Posterior vena cava (tissue), 2 donors: ENCODE measurements at regions not wholly inside any gene's neighbourhood (a gene's known extent, or its start where the extent isn't known, plus 50 kb on each side); places are given as distances from the start of the nearest gene placed in this dataset.
"Not testable (repeated sequence)": the region's sequence is repeated elsewhere in the genome, so short reads cannot be mapped to it uniquely, and the experiment has no call there.

Experiments used
- DNase-seq: peaks from one replicate; pipeline ENCODE4 v3.0.0-alpha.2; 2020; ENCODE audit warnings: low spot score
- intact Hi-C, 2 donors: fragments of 100-400 bp; cut with DNase I; formaldehyde crosslinking; loops; one replicate each; pipeline versions ENCODE4 v1.14.1 to v1.14.2; 2022 to 2023
- donor health status: DM: yes; HTN: yes; CAD: no.
- donor health status: DM: yes; HTN: yes; CAD: no.

GRCh38 chrX:40388441-40388840, 192.3 kb upstream of the ATP6AP2 start:
- intact Hi-C loops, result no loop called here
- no peak for DNase-seq

- DNase-seq, result not testable (repeated sequence)
Observed at GRCh38 chrX:40387869-40388268, 192.9 kb upstream of the ATP6AP2 start.

GRCh38 chrX:40387311-40387710, 193.5 kb upstream of the ATP6AP2 start:
- intact Hi-C loops, DNase-seq: not testable (repeated sequence)

More at GRCh38 chrX:40387869-40388268, 192.9 kb upstream of the ATP6AP2 start:
- intact Hi-C loops, result not testable (repeated sequence)

GRCh38 chrX:40385682-40386081, 195.1 kb upstream of the ATP6AP2 start:
- DNase-seq, result no peak
- intact Hi-C loops, result no loop called here

- DNase-seq, result no peak
- intact Hi-C loops, result no loop called here
Observed at GRCh38 chrX:40385256-40385655, 195.5 kb upstream of the ATP6AP2 start.

- intact Hi-C loops, result no loop called here
- no peak for DNase-seq
Observed at GRCh38 chrX:40383969-40384368, 196.8 kb upstream of the ATP6AP2 start.

- intact Hi-C loops, result no loop called here
- DNase-seq, result no peak
Observed at GRCh38 chrX:40383360-40383759, 197.4 kb upstream of the ATP6AP2 start.

GRCh38 chrX:40380655-40381488, 199.9 kb upstream of the ATP6AP2 start:
- intact Hi-C loops, result no loop called here
- DNase-seq, result no peak

- intact Hi-C loops, result no loop called here
- DNase-seq, result no peak
Observed at GRCh38 chrX:40377684-40378083, 203.1 kb upstream of the ATP6AP2 start.

GRCh38 chrX:40374486-40374885, 206.3 kb upstream of the ATP6AP2 start:
- intact Hi-C loops, result no loop called here
- DNase-seq, result no peak

GRCh38 chrX:40373641-40374040, 207.1 kb upstream of the ATP6AP2 start:
- DNase-seq, result no peak
- intact Hi-C loops, result no loop called here

GRCh38 chrX:40373025-40373424, 207.7 kb upstream of the ATP6AP2 start:
- no peak for DNase-seq
- intact Hi-C loops, result no loop called here

GRCh38 chrX:40371376-40371775, 209.4 kb upstream of the ATP6AP2 start:
- no peak for DNase-seq
- intact Hi-C loops, result no loop called here

- no peak for DNase-seq
- intact Hi-C loops, result no loop called here
Observed at GRCh38 chrX:40368611-40369061, 212.1 kb upstream of the ATP6AP2 start.

- no peak for DNase-seq
- intact Hi-C loops, result no loop called here
Observed at GRCh38 chrX:40366661-40367060, 214.1 kb upstream of the ATP6AP2 start.

GRCh38 chrX:40362291-40362690, 218.5 kb upstream of the ATP6AP2 start:
- DNase-seq, intact Hi-C loops: not testable (repeated sequence)

GRCh38 chrX:40360557-40360956, 220.2 kb upstream of the ATP6AP2 start:
- DNase-seq, result no peak
- intact Hi-C loops, result no loop called here

GRCh38 chrX:40359593-40359992, 221.2 kb upstream of the ATP6AP2 start:
- intact Hi-C loops, result no loop called here
- no peak for DNase-seq

GRCh38 chrX:40358994-40359393, 221.8 kb upstream of the ATP6AP2 start:
- DNase-seq, result no peak
- intact Hi-C loops, result no loop called here

- DNase-seq, result no peak
- intact Hi-C loops, result no loop called here
Observed at GRCh38 chrX:40349251-40349650, 231.5 kb upstream of the ATP6AP2 start.

GRCh38 chrX:40346379-40346778, 234.4 kb upstream of the ATP6AP2 start:
- intact Hi-C loops, result no loop called here
- no peak for DNase-seq
